Lower leg skin (tissue), 4 donors: ENCODE measurements at regions not wholly inside any gene's neighbourhood (a gene's known extent, or its start where the extent isn't known, plus 50 kb on each side); places are given as distances from the start of the nearest gene placed in this dataset.
A peak's percentile ranks its signal among the peaks of the same experiment; 100 is the strongest.

Experiments used
- DNase-seq, 2 donors: peaks; one replicate each; pipeline ENCODE4 v3.0.0-alpha.2; 2019; ENCODE audit warnings: low spot score in 2 of 2
- H3K4me3 ChIP-seq: fragments of 200-600 bp; sonication (generic); 2 replicates; pipeline ENCODE4 v1.5.1; 2017; ENCODE audit warnings: mild to moderate bottlenecking, low read depth; ENCODE audit not compliant: poor library complexity, severe bottlenecking
- CTCF ChIP-seq, 3 donors: fragments of 450-650 bp; IDR thresholded peaks; one replicate each; pipeline ENCODE4 v1.5.1; 2016; ENCODE audit warnings: antibody characterized with exemption in 3 of 3, mild to moderate bottlenecking in 3 of 3, moderate library complexity in 2 of 3
- POLR2A ChIP-seq, 2 donors: fragments of 450-650 bp; IDR thresholded peaks; one replicate each; pipeline ENCODE4 v1.6.1; 2016 to 2017; ENCODE audit warnings: antibody characterized with exemption in 2 of 2, mild to moderate bottlenecking in 1 of 2, moderate library complexity in 1 of 2
- whole genome bisulfite sequencing, 2 donors: methylation state at CpG; one replicate each; pipeline ENCODE4 v1.1.5; 2018; 5-methylcytosine and 5-hydroxymethylcytosine counted together
- intact Hi-C: fragments of 100-400 bp; cut with DNase I; formaldehyde crosslinking; loops from one replicate; pipeline ENCODE4 v1.15.0; 2023; ENCODE audit warnings: low total_unique reads

GRCh38 chr1:29433830-29434229, 197.5 kb downstream of the PTPRU start:
- no peak overlapping the region for H3K4me3 ChIP-seq
- TF ChIP-seq POLR2A (IDR thresholded peaks at IDR 0.05): no peak
- no peak for TF ChIP-seq CTCF (IDR thresholded peaks at IDR 0.05)
- intact Hi-C loops: no loop called here
- WGBS, 2 donors: 73 to 80% methylated on average over 3 of the region's 3 CpGs
- DNase-seq: no peak

GRCh38 chr1:29431138-29431537, 194.8 kb downstream of the PTPRU start:
- 71 to 72% methylated on average over 3 of the region's 3 CpGs for WGBS, 2 donors
- intact Hi-C loops: no loop called here
- TF ChIP-seq POLR2A (IDR thresholded peaks at IDR 0.05): no peak
- TF ChIP-seq CTCF (IDR thresholded peaks at IDR 0.05): no peak
- H3K4me3 ChIP-seq: no peak overlapping the region
- no peak for DNase-seq

- WGBS, 2 donors: 75 to 77% methylated on average over 2 of the region's 2 CpGs
- intact Hi-C loops: no loop called here
- no peak overlapping the region for H3K4me3 ChIP-seq
- DNase-seq: no peak
- no peak for TF ChIP-seq CTCF (IDR thresholded peaks at IDR 0.05)
Observed at GRCh38 chr1:29429656-29430055, 193.3 kb downstream of the PTPRU start.

- no peak for TF ChIP-seq POLR2A (IDR thresholded peaks at IDR 0.05)
- TF ChIP-seq CTCF (IDR thresholded peaks at IDR 0.05): no peak
- H3K4me3 ChIP-seq: no peak overlapping the region
- DNase-seq: peak in 1 of 2 donors; percentile 57
- WGBS, 2 donors: 49 to 65% methylated on average over 4 of the region's 4 CpGs
- intact Hi-C loops: no loop called here
Observed at GRCh38 chr1:29428997-29429396, 192.7 kb downstream of the PTPRU start.

- intact Hi-C loops: no loop called here
- no peak for TF ChIP-seq CTCF (IDR thresholded peaks at IDR 0.05)
- TF ChIP-seq POLR2A (IDR thresholded peaks at IDR 0.05): no peak
- peak in 1 of 2 donors; percentile 50 for DNase-seq
- H3K4me3 ChIP-seq: no peak overlapping the region
- 87% methylated on average over 4 of the region's 4 CpGs for WGBS, 2 donors
Observed at GRCh38 chr1:29428280-29428615, 191.9 kb downstream of the PTPRU start.

GRCh38 chr1:29427614-29428279, 191.4 kb downstream of the PTPRU start:
- DNase-seq: no peak
- intact Hi-C loops: no loop called here
- TF ChIP-seq CTCF (IDR thresholded peaks at IDR 0.05) (no peak), POLR2A (IDR thresholded peaks at IDR 0.05) (no peak)
- no peak overlapping the region for H3K4me3 ChIP-seq
- WGBS, 2 donors: 81 to 88% methylated on average over 3 of the region's 3 CpGs
